RWPE1 (cell line): ENCODE measurements at regions not wholly inside any gene's neighbourhood (a gene's known extent, or its start where the extent isn't known, plus 50 kb on each side); places are given as distances from the start of the nearest gene placed in this dataset.

Experiments used
- CTCF ChIA-PET: fragments of 350-600 bp; sonication (Branson Sonifier 250); formaldehyde crosslinking; extraction: SDS; loops from one replicate; lab custom pipeline; 2021; lab: Yijun Ruan, JAX
- POLR2A ChIA-PET: fragments of 400-600 bp; formaldehyde crosslinking; extraction: SDS; loops from one replicate; lab custom pipeline; 2020; ENCODE audit warnings: antibody characterized with exemption; ENCODE audit not compliant: low non-redundant PET; lab: Yijun Ruan, JAX
- DNase-seq: peaks from one replicate; pipeline ENCODE4 v3.0.0; 2012; ENCODE audit warnings: low spot score
- H3K27ac ChIP-seq: fragments of 450-650 bp; 2 replicates; pipeline ENCODE4 v1.5.1; 2017
- TF ChIP-seq, protein P1 (sequence below): fragments of 450-650 bp; conservative IDR thresholded peaks from 2 replicates; pipeline ENCODE4 v1.5.1; 2017; ENCODE audit warnings: low read depth, mild to moderate bottlenecking

GRCh38 chr10:27445070-27445469 lies 59.0 kb upstream of the RAB18 start:
- ChIA-PET POLR2A (no interaction called here), CTCF (interaction anchor here (0.7 to 1.2 kb wide), 2 partner anchors 26 to 1039 kb away, joined by 3 to 4 read pairs; no protein-coding TSS in a partner anchor)
- H3K27ac ChIP-seq = no peak overlapping the region
- TF ChIP-seq, protein P1, sequence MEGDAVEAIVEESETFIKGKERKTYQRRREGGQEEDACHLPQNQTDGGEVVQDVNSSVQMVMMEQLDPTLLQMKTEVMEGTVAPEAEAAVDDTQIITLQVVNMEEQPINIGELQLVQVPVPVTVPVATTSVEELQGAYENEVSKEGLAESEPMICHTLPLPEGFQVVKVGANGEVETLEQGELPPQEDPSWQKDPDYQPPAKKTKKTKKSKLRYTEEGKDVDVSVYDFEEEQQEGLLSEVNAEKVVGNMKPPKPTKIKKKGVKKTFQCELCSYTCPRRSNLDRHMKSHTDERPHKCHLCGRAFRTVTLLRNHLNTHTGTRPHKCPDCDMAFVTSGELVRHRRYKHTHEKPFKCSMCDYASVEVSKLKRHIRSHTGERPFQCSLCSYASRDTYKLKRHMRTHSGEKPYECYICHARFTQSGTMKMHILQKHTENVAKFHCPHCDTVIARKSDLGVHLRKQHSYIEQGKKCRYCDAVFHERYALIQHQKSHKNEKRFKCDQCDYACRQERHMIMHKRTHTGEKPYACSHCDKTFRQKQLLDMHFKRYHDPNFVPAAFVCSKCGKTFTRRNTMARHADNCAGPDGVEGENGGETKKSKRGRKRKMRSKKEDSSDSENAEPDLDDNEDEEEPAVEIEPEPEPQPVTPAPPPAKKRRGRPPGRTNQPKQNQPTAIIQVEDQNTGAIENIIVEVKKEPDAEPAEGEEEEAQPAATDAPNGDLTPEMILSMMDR = no peak
- DNase-seq = no peak

GRCh38 chr10:27440478-27440877 lies 63.6 kb upstream of the RAB18 start:
- DNase-seq = no peak
- ChIA-PET CTCF (interaction anchor here (0.6 to 1.2 kb wide), 2 partner anchors 18 to 43 kb away, joined by 3 to 4 read pairs; no protein-coding TSS in a partner anchor), POLR2A (no interaction called here)
- TF ChIP-seq, protein P1 = no peak
- H3K27ac ChIP-seq = no peak overlapping the region

GRCh38 chr10:27440021-27440420 lies 64.1 kb upstream of the RAB18 start:
- TF ChIP-seq, protein P1 = no peak

GRCh38 chr10:27439101-27439500 lies 65.0 kb upstream of the RAB18 start:
- TF ChIP-seq, protein P1 = no peak
- ChIA-PET POLR2A (no interaction called here), CTCF (no interaction called here)
- DNase-seq = no peak
- no peak overlapping the region for H3K27ac ChIP-seq

More at GRCh38 chr10:27440021-27440420, 64.1 kb upstream of the RAB18 start:
- CTCF ChIA-PET = no interaction called here
- no peak for DNase-seq
- POLR2A ChIA-PET = no interaction called here
- H3K27ac ChIP-seq = no peak overlapping the region

DNA sequence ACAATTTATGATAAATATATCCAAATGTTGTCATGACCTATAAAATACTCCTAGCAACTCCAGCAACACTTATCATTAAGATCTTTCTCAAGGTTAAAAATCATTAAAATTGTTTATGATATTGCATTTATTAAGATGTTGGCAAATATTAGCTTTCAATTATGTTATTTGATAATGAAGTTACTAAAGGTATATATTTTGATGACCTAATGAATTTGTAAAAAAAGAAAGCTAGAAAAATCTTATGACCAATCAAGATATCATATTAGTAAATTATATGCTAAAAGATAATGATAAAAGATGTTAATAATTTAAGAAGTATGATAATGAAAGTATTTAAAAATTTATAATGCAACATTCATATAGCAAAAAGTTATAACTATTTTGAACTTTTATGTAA lies 66.3 kb upstream of the RAB18 start:
- CTCF ChIA-PET = interaction anchor here (0.7 kb wide), 1 partner anchor 34 kb away, joined by 3 read pairs; no protein-coding TSS in a partner anchor
- POLR2A ChIA-PET = no interaction called here
- TF ChIP-seq, protein P1 = no peak
- no peak for DNase-seq
- H3K27ac ChIP-seq = no peak overlapping the region

DNA sequence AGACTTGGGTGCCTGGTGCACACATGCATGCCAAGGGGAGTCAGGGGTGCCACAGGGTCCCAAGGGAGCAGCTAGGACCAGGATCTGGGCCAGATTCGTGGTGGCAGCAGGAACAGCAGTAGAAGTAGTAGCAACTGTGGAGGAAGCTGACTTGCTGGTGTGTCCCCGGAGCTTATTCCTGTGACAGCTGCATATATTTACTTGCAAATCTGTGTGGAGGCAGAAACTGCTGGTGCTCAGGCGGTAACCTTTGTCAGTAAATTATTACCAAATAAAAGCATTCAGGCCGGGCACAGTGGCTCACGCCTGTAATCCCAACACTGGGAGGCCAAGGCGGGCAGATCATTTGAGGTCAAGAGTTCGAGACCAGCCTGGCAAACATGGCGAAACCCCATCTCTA lies 67.4 kb upstream of the RAB18 start:
- TF ChIP-seq, protein P1 = no peak
- POLR2A ChIA-PET = no interaction called here
- no peak overlapping the region for H3K27ac ChIP-seq
- CTCF ChIA-PET = no interaction called here
- DNase-seq = no peak
